ENCODE measurements at regions not wholly inside any gene's neighbourhood (a gene's known extent, or its start where the extent isn't known, plus 50 kb on each side); places are given as distances from the start of the nearest gene placed in this dataset.

- Histone ChIP-seq H3K9ac (ENCODE audit: low read length) (no peak overlapping the region), H3K4me3 (ENCODE audit: low read depth, low read length, poor library complexity, severe bottlenecking) (no peak overlapping the region), H3K4me2 (ENCODE audit: low read length) (no peak overlapping the region), H3F3A (ENCODE audit: insufficient read depth, low read length) (no peaks in the 10 kb centered on the region), H3K36me3 (ENCODE audit: insufficient read depth, low read length) (no peaks in the 10 kb centered on the region), H3K9me2 (ENCODE audit: low read depth, low read length) (no peaks in the 10 kb centered on the region), H3K27ac (ENCODE audit: low read depth, low read length, poor library complexity, severe bottlenecking) (no peak overlapping the region), H3K27me3 (ENCODE audit: insufficient read depth, low read length) (no peaks in the 10 kb centered on the region), H4K20me1 (ENCODE audit: insufficient read depth, low read length) (no peaks in the 10 kb centered on the region), H3K9me3 (ENCODE audit: low read length) (no peaks in the 10 kb centered on the region), H3K79me2 (ENCODE audit: insufficient read depth, low read length) (no peaks in the 10 kb centered on the region), H2AFZ (ENCODE audit: low read length) (no peak overlapping the region), H3K4me1 (ENCODE audit: insufficient read depth, low read length, severe bottlenecking) (no peaks in the 10 kb centered on the region)
- TF ChIP-seq EZH2 (IDR thresholded peaks at IDR 0.05; ENCODE audit: borderline replicate concordance, low read length) (no peak), CTCF (IDR thresholded peaks at IDR 0.05; ENCODE audit: low read length) (no peak)
Measured at GRCh38 chr6:20292905-20293304, 80.6 kb upstream of the MBOAT1 start.

GRCh38 chr6:20301256-20301655, 89.0 kb upstream of the MBOAT1 start:
- TF ChIP-seq EZH2 (IDR thresholded peaks at IDR 0.05; ENCODE audit: borderline replicate concordance, low read length) (no peak), CTCF (IDR thresholded peaks at IDR 0.05; ENCODE audit: low read length) (no peak)
- H3K9ac ChIP-seq (ENCODE audit: low read length), result no peak overlapping the region

GRCh38 chr6:20302168-20302567, 89.9 kb upstream of the MBOAT1 start:
- Histone ChIP-seq H2AFZ (ENCODE audit: low read length) (no peak overlapping the region), H3K27ac (ENCODE audit: low read depth, low read length, poor library complexity, severe bottlenecking) (no peak overlapping the region), H3K4me1 (ENCODE audit: insufficient read depth, low read length, severe bottlenecking) (no peaks in the 10 kb centered on the region), H3K9ac (ENCODE audit: low read length) (no peak overlapping the region), H3K9me3 (ENCODE audit: low read length) (no peaks in the 10 kb centered on the region), H3K36me3 (ENCODE audit: insufficient read depth, low read length) (no peaks in the 10 kb centered on the region), H3K9me2 (ENCODE audit: low read depth, low read length) (no peaks in the 10 kb centered on the region), H4K20me1 (ENCODE audit: insufficient read depth, low read length) (no peaks in the 10 kb centered on the region), H3K79me2 (ENCODE audit: insufficient read depth, low read length) (no peaks in the 10 kb centered on the region), H3F3A (ENCODE audit: insufficient read depth, low read length) (no peaks in the 10 kb centered on the region), H3K4me2 (ENCODE audit: low read length) (no peak overlapping the region), H3K27me3 (ENCODE audit: insufficient read depth, low read length) (no peaks in the 10 kb centered on the region), H3K4me3 (ENCODE audit: low read depth, low read length, poor library complexity, severe bottlenecking) (no peak overlapping the region)
- TF ChIP-seq CTCF (IDR thresholded peaks at IDR 0.05; ENCODE audit: low read length), result no peak
- TF ChIP-seq EZH2 (IDR thresholded peaks at IDR 0.05; ENCODE audit: borderline replicate concordance, low read length), result no peak

More at GRCh38 chr6:20301256-20301655, 89.0 kb upstream of the MBOAT1 start:
- Histone ChIP-seq H3K9me3 (ENCODE audit: low read length) (no peaks in the 10 kb centered on the region), H3K36me3 (ENCODE audit: insufficient read depth, low read length) (no peaks in the 10 kb centered on the region), H3F3A (ENCODE audit: insufficient read depth, low read length) (no peaks in the 10 kb centered on the region), H3K27me3 (ENCODE audit: insufficient read depth, low read length) (no peaks in the 10 kb centered on the region), H3K9me2 (ENCODE audit: low read depth, low read length) (no peaks in the 10 kb centered on the region), H3K4me2 (ENCODE audit: low read length) (no peak overlapping the region), H2AFZ (ENCODE audit: low read length) (no peak overlapping the region), H3K4me3 (ENCODE audit: low read depth, low read length, poor library complexity, severe bottlenecking) (no peak overlapping the region), H3K4me1 (ENCODE audit: insufficient read depth, low read length, severe bottlenecking) (no peaks in the 10 kb centered on the region), H3K27ac (ENCODE audit: low read depth, low read length, poor library complexity, severe bottlenecking) (no peak overlapping the region), H4K20me1 (ENCODE audit: insufficient read depth, low read length) (no peaks in the 10 kb centered on the region), H3K79me2 (ENCODE audit: insufficient read depth, low read length) (no peaks in the 10 kb centered on the region)
